ENCODE measurements at regions not wholly inside any gene's neighbourhood (a gene's known extent, or its start where the extent isn't known, plus 50 kb on each side); places are given as distances from the start of the nearest gene placed in this dataset.
"Not testable (repeated sequence)": the region's sequence is repeated elsewhere in the genome, so short reads cannot be mapped to it uniquely, and the experiment has no call there.

- no peak for DNase-seq (ENCODE audit: low read depth, low spot score)
These were observed 72.7 kb upstream of the HSPA9 start for GRCh38 chr5:138647794-138648410.

DNA sequence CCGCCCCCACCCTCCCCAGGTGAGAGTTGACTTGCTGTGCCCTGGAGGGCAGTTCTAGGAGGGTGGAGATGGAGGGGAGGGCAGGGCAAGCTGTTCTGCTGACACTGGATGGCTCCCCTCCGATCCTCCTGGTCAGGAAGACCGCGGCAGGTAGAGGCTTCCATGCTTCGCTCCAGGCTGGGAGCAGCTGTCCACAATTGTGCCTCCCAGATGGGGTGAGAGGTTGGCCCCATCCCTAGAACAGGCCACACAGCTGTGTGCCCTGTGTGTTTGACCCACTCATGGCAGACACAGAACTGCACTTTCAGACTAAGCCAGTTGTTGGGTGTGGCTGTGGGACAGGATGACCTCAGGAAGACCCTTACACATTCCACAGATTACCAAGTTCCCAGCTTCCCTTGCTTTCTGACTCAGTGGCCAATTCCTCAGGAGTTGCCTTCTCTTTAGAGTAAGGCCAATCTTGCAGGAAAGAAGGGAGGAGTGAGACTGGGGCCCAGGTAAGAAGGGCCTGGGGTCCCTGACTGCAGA, 72.1 kb upstream of the HSPA9 start:
- no peak for DNase-seq (ENCODE audit: low read depth, low spot score)

DNA sequence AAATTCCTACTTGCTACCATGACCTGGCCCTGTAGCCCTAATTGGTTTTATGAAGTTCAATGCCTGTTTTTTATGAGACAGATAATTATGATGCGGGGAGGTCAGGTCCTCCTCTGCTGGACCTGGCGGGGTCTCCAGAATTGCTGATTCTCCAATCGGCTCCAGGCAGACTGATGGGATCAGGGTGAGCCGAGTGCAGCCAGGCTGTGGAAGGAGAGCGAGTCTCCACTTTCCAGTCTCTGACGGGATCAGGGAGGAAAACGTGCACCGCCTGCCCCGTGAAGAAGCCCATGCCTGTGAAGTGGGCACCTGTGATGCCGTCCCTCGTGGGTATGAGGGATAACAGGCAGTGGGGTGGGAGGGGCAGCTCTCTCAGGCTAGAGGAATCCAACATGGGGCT, 71.5 kb upstream of the HSPA9 start:
- DNase-seq (ENCODE audit: low read depth, low spot score), result no peak

GRCh38 chr5:138645778-138646575, 70.8 kb upstream of the HSPA9 start:
- no peak for DNase-seq (ENCODE audit: low read depth, low spot score)

- no peak for DNase-seq (ENCODE audit: low read depth, low spot score)
These were observed 68.0 kb upstream of the HSPA9 start for GRCh38 chr5:138643040-138643791.

- DNase-seq (ENCODE audit: low read depth, low spot score), result peak; percentile 79
These were observed 66.5 kb upstream of the HSPA9 start for GRCh38 chr5:138641547-138642298.

DNA sequence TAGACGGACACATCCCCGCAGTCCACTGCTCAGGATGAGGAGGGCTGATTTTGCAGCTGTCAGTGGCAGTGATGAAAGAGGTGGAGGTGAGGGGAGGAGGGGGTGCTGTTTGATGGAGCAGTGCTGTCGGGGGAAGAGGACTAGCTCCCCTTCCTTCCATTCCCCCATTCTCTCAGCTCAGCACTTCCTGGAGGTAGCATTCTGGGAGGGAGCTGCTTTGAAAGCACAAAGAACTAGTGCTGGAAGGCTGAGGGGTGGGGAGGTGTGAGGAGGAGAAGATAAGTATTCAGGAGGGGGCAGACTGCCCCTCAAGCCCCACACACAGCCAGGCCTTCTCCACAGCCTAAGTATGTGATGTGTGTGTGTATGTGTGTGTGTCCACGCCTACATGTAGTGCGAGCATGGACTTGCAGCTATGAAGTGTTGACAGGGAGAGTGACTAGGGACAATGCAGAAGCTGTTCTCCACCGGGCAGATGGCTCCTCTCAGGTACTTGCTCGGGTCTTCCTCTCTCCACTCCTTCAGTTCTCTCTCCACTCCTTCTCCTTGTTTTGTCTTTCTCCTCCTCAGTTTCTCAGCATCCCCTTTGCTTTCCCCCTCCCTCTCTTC, 65.5 kb upstream of the HSPA9 start:
- no peak for DNase-seq (ENCODE audit: low read depth, low spot score)

- DNase-seq (ENCODE audit: low read depth, low spot score), result no peak
These were observed 64.9 kb upstream of the HSPA9 start for GRCh38 chr5:138640138-138640537.

GRCh38 chr5:138639326-138639725, 64.1 kb upstream of the HSPA9 start:
- DNase-seq (ENCODE audit: low read depth, low spot score), result no peak

DNA sequence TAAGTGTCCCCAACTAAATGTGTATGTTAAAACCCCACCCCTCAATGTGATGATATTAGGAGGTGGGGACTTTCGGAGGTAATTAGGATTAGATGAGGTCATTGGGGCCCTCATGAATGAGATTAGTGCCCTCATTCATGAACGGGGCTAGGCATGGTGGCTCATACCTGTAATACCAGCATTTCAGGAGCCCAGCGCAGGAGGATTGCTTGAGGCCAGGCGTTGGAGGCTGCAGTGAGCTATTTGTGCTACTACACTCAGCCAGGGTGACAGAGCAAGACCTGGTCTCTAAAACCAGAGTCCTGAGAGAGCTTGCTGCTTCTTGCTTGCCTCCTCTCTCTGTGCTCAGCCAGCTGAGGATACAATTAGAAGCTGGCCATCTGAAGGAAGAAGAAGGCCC, 62.1 kb upstream of the HSPA9 start:
- no peak for DNase-seq (ENCODE audit: low read depth, low spot score)

DNA sequence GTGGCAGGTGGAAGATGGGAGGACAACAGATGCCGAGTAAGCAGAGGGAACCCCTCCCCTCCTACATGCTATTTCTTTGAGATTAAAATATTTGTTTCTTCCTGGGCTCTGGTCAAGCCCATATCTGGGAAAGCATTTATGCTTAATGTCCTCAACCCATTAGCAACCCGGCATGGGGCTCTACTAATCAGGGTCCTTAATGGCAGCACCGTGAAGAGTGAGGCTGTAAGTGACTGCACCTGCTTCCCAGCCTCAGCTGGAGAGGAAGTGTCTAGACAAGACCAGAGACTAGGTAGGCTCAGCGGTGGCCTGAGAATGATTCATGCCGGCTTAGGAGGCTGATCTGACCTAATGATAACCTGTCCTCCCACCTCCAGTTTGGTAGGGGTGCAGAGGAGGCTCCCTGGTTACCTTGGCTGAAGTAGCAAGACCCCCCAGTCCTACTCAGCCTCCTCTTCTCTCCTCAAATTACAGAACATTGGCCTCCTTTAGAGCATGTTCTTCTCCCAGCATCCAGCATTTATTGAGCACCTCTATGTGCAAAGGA, 61.3 kb upstream of the HSPA9 start:
- no peak for DNase-seq (ENCODE audit: low read depth, low spot score)

DNA sequence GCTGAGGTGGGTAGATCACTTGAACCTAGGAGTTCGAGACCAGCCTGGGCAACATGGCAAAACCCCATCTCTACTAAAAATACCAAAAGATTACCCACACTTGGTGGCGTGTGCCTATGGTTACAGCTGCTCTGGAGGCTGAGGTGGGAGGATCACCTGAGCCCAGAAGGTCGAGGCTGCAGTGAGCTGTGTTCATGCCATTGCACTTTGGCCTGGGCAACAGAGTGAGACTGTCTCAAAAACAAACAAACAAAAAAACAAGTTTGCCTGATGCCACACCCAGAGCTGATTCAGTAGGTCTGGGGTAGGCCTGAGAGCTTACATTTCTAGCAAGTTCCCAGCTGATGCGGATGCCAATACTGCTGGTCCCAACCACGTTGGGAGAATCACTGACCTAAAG, 60.5 kb upstream of the HSPA9 start:
- DNase-seq (ENCODE audit: low read depth, low spot score), result no peak

DNA sequence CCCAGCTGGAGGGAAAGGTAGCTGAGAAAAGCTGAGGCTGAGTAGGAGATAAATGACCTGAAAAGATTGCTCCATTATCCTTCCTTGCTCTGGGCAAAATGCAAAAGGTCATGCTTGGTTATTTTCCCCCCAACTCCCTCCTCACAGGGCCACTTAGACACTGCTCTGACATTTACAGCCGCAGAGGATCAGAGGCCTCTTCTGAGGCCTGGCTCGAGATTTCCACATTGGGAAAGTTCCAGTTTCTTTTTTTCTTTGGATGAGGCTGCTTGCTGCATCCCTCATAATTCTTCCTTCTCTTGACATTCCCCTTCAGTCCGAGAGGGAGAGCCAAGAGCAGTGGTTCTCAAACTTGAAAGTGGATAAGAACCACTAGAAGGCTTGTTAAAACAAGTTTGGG, 60.1 kb upstream of the HSPA9 start:
- DNase-seq (ENCODE audit: low read depth, low spot score), result no peak

- DNase-seq (ENCODE audit: low read depth, low spot score), result not testable (repeated sequence)
These were observed 59.6 kb upstream of the HSPA9 start for GRCh38 chr5:138634804-138635203.

GRCh38 chr5:138632900-138633489, 57.8 kb upstream of the HSPA9 start:
- DNase-seq (ENCODE audit: low read depth, low spot score), result peak; percentile 80

DNA sequence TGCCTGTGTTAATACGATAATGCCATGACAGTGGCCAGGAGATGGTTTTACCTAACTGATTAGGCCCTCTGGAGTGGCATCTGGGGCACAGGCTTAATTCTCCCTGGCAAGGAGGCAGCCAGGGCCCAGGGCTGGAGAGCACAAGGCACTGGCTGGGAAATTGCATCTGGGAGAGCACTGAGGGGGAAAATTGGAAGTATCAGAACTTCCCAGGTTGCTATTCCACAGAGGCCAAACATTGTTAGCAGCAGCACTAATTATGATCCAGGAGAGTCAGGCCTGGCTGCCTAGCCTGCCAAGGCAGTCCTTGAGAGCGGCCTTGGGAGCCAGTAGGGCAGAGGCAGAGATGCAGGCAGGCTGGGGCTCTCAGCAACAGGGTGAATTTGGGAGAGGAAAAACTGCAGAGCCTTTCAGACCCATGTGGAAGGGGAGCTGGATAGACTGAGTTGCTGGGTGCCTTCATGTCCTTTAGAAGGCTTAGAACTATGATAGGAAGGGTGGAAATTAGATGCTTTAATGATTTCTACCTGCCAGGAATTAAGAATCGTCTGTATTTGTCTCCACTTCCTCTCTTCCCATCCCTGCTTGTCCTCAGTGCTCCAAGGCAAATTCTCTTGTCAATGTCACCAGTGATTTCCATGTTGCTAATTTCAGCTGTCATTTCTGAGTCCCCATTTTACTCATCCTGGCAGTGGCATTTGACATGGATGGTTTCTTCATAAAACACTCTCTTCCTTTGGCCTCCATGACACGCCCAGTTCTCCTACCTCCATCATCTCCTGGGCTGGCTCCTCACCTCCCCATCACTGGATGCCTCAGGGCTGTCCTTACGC, 56.1 kb upstream of the HSPA9 start:
- no peak for DNase-seq (ENCODE audit: low read depth, low spot score)

DNA sequence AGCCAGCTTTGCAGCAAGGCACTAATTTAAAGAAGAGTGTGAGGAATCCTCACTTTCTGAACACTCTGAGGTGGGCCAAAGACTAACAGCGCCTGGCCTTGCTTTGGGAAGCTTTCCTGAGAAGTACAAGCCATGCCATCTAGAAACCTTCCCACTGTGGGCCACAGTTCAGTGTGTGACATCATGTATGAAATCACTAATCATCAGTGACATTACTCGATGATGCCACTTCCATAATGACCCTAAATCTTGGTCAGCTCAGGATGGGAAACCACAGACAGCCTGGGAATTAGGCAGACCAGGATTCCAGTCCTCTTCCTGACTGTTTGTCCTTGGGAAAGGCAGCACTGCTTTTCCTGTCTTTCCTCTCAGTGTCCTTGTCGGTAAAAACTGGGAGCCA, 54.2 kb upstream of the HSPA9 start:
- DNase-seq (ENCODE audit: low read depth, low spot score), result no peak

DNA sequence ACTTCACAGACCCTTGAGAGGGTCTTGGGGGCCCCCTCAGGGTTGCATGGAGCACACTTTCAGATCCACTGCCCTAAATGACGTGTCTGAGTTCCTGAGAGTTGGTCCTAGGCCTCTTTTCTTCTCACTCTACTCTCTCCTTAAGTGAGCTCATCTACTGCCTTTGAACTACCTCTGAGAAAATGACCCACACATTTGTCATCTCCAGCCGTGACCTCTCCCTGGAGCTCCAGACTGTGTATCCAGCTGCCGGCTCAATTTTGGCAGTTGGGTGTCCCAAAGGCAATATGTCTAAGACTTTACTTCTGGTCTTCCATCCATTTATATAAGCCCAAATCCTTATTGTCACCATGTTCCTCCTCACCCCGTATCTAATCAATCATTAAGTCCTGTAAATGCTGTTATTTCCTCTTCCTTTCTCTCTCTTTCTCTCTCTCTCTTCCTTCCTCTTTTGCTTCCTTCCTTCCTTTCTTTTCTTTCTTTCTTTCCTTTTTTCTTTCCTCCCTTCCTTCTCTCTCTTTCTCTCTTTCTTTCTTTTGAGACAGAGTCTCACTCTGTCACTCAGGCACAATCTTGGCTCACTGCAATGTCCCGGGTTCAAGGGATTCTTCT, 51.2 kb upstream of the HSPA9 start:
- DNase-seq (ENCODE audit: low read depth, low spot score), result no peak

DNA sequence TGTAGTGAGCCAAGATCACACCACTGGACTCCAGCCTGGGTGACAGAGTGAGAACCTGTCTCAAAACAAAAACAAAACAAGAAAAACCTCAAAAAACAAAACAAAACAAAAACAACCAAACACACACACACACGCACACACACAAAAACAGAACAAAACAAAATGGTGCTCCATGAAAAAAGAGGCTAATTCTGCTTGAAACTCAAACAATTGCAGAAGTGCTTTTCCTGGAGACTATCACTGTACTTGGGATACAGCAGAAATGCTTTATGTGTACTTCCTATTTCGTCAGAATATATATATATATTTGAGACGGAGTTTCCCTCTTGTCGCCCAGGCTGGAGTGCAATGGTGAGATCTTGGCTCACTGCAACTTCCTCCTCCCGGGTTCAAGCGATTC, 49.9 kb upstream of the HSPA9 start:
- DNase-seq (ENCODE audit: low read depth, low spot score), result no peak

Data from astrocyte of the hippocampus (primary cell).